SIG-M5 treated with dmso at 0.1 percent for 504 hours (cell line): ENCODE measurements at regions not wholly inside any gene's neighbourhood (a gene's known extent, or its start where the extent isn't known, plus 50 kb on each side); places are given as distances from the start of the nearest gene placed in this dataset.

ENCODE experiments used
- DNase-seq: peaks from one replicate; lab custom pipeline; 2025; ENCODE audit not compliant: unreplicated experiment; lab: John Stamatoyannopoulos, UW

DNA sequence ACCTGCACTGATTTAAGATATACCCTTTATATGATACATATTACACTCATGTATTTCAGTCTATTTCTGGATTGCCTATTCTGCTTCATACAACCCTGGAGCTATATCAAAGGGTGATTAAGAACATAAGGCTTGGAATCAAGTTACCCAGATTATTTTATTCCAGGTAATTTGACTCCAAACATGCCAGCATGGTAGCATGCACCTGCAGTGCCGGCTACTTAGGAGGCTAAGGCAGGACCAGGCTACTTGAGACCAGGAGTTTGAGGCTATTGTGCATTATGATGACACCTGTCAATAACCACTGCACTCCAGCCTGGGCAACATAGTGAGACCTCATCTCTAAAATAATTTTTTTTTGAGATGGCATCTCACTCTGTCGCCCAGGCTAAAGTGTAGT is 50.4 kb upstream of the NEO1 start:
- DNase-seq, result no peak

- DNase-seq, result no peak
Measured at GRCh38 chr15:73000293-73000692, 52.0 kb upstream of the NEO1 start.

GRCh38 chr15:72999586-72999985 is 52.7 kb upstream of the NEO1 start:
- no peak for DNase-seq

DNA sequence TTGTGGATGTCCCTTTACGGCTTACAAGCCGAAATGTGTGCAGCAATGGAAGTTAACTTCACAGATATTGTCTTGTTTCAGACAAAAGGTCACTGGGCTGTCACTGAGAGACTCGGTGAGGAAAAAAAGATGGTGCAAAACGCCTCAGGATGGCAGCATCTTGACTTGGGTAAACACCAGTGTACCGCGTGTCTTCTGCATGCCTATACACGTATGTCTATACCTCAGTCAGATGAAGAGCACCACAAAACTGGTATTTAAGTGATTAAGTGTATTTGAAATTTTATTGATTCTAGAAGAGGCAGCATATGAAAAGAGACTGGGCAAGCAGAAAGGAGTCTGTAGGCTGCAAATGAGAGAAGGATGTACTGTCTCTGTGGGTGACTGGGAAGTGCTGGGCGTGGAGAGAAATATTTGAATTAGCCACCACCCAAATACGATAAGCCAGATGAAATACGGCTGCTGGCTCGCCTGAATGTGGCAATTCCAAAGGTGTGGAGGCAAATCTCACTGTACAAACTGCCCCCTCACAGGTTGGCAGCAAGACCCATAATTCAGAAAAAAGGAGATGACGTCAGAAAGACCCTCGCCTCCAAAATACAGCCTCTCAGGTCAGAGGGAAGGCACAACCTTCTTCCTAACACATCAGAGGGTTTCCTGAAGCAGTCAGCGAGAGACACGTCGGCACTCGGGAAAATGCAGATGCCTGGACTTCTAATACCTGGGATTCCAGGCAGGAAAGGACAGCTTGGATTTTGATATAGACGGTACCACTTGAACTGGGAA is 53.4 kb upstream of the NEO1 start:
- no peak for DNase-seq

DNA sequence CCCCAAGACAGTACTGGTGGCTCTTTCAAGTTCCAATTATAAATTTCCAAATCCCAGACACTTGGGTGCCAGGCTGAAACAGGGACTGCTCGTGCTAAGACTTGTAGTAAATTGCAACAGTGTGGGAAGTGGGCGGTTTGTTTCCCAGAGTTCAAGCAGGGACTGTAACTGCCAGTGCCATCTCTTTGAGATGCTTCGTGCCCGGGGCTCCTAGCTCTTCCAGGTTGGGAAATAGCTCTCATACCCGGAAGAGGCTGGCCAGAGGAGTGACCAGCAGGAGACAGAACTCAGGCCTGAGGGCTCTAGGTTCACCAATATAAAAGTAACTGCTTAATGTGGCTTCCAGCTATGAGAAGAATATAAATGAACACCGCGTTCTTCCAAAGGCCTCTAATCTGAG is 54.0 kb upstream of the NEO1 start:
- DNase-seq, result no peak

- DNase-seq, result no peak
Measured at GRCh38 chr15:72995849-72996248, 56.4 kb upstream of the NEO1 start.

DNA sequence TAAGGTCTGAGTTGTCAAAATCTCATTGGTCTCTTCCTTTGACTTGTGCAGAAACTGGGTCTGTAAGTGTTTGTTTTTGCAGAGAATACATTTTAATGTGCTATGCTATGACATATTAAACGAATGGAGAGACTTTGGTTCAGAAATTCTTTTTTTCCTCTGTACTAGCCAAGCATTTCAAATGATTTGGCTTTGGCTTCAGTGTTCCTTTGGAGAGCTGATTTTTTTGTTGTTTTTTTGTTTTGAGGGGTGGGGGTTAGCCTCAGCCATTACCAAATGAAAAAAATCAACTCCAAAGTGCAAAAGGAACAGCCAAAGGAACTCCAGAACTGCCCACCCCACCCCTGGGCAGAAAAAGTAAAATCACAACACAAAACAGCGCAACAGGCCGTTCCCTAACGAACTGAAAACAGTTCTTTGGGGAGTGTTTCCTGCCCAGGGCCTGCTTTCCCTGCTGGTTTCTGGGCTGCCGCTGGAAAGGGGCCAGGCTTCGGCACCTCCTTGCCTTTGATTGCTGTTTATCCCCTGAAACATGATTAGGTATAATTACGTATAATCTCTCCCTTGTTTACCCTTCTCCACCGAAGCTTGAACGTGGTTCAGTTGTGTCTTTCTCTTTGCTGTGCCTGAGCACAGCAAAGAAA is 57.6 kb upstream of the NEO1 start:
- DNase-seq, result no peak

GRCh38 chr15:72992841-72993252 is 59.4 kb upstream of the NEO1 start:
- DNase-seq, result no peak

DNA sequence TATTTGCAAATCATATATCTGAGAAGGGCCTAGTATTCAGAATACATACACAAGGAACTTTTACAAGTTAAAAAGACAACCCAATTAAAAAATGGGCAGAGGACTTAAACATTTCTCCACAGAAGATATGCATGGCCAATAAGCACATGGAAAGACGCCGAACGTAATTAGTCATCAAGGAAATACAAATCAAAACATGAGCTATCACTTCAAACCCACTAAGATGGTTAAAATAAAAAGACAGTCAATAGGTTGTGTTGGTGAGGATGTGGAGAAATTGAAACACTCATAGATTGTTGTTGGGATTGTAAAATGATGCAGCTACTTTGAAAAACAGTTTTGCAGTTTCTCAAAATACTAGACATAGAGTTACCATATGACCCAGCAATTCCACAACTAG is 61.2 kb upstream of the NEO1 start:
- no peak for DNase-seq

GRCh38 chr15:72983801-72984545 is 68.3 kb upstream of the NEO1 start:
- no peak for DNase-seq

DNA sequence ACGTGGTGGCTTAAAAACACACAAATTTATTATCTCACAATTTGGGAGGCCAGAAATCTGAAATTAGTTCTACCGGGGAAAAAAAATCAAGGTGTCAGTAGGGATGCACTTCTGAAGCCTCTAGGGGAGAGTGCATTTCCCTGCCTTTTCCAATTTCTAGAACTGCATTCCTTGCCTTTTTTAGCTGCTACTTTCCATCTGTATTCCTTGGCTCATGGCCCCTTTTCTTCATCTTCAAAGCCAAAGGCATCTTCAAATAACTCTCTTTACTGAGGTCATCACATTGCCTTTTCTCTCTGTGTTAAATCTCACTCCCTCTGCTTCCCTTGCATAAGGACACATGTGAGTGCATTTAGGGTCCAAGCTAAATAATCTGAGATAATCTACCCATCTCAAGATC is 69.5 kb upstream of the NEO1 start:
- no peak for DNase-seq

DNA sequence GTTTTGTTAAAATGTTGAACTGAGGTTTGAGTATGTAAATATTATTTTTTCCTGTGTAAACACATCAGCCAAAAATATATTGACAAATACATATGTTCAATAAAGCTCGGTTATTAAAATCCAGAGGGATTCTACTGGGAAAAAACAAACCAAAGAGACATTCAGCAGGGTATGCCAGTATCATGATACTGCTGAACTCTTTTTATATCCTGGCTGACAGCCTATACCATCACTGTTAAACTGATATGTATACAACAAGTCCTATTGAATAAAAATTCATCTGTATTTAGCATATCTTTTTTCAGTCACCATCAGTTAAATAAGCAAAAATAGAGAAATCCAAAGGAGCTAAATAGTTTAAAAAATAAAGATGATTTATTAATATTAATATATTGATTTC is 71.6 kb upstream of the NEO1 start:
- DNase-seq, result no peak

- DNase-seq, result no peak
Measured at GRCh38 chr15:72979791-72980190, 72.5 kb upstream of the NEO1 start.

DNA sequence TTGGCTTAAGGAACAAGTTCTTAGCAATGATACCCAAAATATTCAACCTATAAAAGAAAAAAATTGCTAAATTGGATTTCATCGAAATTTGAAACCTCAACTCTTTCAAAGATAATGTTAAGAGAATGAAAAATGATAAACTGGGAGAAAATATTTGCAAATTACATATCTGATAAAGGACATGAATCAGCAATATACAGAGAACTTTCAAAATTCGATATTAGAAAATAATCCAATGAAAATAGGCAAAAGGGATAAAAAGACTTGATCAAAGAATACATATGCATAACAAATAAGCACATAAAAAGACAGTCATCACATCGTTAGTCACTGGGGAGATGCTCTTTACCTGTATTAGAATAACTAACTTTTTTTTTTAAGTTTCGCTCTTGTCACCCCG is 73.0 kb upstream of the NEO1 start:
- no peak for DNase-seq

- DNase-seq, result no peak
Measured at GRCh38 chr15:72978223-72978622, 74.0 kb upstream of the NEO1 start.

DNA sequence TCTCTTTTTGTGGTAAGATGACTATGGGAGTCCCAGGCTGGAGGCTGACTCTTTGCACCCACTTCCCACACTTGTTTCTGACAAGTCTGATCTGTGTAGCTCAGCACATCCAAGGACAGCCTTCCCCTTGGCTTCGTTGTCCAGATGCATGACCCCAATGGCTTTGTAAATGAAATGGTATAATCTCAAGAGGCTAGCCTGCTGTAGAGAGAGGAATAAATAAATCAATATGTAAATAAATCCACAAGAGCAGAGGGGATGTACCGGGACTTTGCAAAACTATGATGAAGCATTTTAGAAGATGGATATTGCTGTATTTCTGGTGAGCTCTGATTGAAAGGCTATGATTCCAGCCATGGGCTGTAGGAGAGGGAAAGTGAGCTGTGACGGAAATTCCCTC is 79.9 kb upstream of the NEO1 start:
- no peak for DNase-seq

DNA sequence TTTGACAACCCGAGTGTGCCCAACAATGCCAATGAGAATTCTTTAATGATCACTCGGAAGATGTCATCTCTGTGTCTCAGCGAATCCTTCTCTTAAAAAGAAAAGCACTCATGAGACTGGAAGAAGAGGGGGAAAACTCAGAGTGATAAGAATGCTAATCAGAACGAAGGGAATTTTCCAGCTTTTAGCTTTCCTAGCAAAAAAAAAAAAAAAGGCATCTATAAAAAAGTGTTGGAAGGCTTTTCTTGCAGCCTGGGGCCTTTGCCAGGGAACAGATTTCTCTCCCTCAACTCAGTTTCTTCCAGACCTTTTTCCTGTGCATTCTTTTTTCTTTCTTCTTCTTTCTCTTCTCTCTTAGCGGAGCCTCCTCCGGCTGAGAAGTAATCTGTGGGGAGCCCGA is 80.5 kb upstream of the NEO1 start:
- DNase-seq, result no peak

DNA sequence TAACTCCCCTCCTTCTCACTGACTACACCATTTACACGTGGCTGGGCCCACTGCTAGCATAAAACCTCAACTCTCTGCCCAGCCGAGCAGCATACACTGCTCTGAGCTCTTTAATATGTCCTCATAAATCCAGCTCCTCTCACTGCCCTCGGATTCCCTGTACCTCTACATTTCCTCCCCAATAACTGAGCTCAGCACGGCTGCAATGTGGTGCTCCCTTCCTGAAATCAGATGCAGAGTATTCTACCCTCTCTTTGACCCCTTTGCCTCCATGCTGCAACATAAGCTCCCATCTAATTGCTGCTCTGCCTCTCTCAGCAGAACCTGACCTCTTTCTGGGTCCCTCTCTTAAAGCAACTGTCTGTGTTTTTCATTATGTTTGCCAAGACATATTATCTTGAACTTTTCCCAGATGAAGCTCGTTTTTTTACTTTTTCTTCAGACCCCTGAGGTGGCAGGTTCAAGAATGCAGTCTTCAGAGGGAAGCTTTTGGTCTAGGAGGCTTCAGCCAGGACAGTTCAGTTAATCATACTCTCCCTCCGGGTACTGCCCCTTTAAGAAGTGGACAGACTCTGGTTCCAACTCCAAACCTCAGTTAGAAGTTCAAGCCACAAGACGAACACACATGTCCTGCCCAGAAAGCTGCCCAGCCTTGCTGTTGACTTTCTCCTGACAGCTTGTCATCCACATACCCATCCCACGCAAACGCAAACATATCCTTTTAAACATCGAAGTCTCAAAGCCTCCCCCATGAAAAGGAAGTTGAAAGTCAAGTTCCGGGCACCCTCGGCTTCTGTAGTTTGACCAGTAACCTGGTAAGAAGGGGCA is 81.1 kb upstream of the NEO1 start:
- DNase-seq, result no peak

DNA sequence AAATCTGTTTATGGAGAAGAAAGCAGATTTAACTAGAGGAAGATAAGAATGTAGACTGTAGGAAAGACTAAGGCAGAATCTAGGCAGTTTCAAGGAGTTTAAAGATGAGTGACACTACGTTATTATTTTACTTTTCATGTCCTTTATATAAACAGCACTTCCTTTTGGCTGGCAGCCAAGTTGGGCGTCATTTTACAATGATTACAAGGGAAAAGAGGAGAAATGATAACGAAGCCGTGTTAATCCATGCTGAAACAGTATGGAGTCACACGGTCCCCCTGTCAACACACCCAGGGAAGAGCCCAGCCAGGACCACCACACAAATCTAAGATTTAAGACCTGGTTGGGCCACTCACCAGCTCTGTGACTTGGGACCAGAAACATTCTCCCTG is 83.7 kb upstream of the NEO1 start:
- DNase-seq, result no peak

- no peak for DNase-seq
Measured at GRCh38 chr15:72967811-72968530, 84.3 kb upstream of the NEO1 start.

DNA sequence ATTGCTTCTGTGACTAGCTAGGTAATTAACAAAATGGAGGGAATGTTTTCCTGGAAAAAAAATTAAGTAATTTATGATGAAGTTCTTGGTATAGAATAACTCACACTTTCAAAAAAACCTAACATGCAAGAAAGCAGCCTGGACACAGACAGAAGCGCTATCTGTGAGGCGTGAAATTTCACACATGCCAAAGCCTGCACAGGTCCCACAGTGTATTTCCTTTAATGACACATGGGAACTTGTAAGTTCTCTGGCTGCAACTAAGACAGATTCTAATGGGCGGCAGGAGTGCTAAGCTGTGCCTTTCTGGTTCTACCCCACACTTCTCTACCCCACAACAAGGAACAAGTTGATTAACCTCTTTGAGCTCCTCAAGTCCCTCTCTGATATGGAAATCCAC is 84.9 kb upstream of the NEO1 start:
- DNase-seq, result no peak
